ENCODE measurements at regions not wholly inside any gene's neighbourhood (a gene's known extent, or its start where the extent isn't known, plus 50 kb on each side); places are given as distances from the start of the nearest gene placed in this dataset.
"Not testable (repeated sequence)": the region's sequence is repeated elsewhere in the genome, so short reads cannot be mapped to it uniquely, and the experiment has no call there.

DNA sequence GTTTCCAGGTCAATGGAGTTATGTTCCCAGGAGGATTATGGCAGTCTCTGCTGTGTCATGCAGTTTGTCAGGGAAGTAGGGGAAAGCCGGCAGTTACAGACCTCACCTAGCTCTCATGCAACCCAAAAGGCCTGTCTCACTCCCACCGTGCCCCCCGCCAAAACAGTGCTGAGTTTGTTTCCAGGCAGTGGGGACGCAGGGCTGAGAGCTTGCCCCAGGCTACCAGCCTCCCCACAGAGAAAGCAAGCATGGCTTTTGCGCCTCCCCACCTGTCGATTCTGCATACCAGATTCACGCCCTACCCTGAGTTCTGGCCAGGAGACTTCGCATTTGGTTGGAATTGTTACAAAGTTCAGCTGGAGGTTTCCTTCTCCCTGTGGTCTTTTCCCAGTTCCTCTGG is 383.9 kb downstream of the PCDH11X start:
- WGBS, 2 experiments (ENCODE audit: extremely low coverage in 1 of 2, insufficient coverage in 1 of 2, insufficient read length in 1 of 2, insufficient replicate concordance in 2 of 2, low coverage in 1 of 2, low lambda C conversion rate in 2 of 2, missing lambda C conversion rate in 1 of 2): 87% methylated on average over 3 of the region's 8 CpGs; no CpG with 5 or more reads in 1 of the 2 experiments
- H2BK12ac ChIP-seq (ENCODE audit: low read depth, low read length); H3K14ac ChIP-seq (ENCODE audit: insufficient read length); H2BK120ac ChIP-seq (replicated peaks; ENCODE audit: low read depth, low read length); H3K9ac ChIP-seq (replicated peaks in 1 of 4; ENCODE audit: extremely low read depth in 1 of 4, low read depth in 3 of 4, low read length in 3 of 4); POLR2A ChIA-PET (ENCODE audit: partially characterized antibody); H3K18ac ChIP-seq (ENCODE audit: extremely low read depth, low read length); H3K23ac ChIP-seq (ENCODE audit: insufficient read length); H4K8ac ChIP-seq (ENCODE audit: extremely low read depth, insufficient read depth, low read length); H3K4ac ChIP-seq (replicated peaks; ENCODE audit: insufficient read length, low read depth, low read length); H4K5ac ChIP-seq (ENCODE audit: insufficient read length, low read depth, low read length); H2BK15ac ChIP-seq (ENCODE audit: low read length); H3K56ac ChIP-seq (replicated peaks; ENCODE audit: insufficient read length, low read depth, low read length); H4K20me1 ChIP-seq (replicated peaks in 1 of 2; ENCODE audit: control insufficient read depth in 1 of 2, insufficient read depth in 2 of 2, low read length in 2 of 2); DNase-seq (ENCODE audit: low read depth in 1 of 2, low spot score in 2 of 2); H3K36me3 ChIP-seq (ENCODE audit: control insufficient read depth in 2 of 4, insufficient read depth in 4 of 4, low read length in 3 of 4); H4K91ac ChIP-seq (replicated peaks; ENCODE audit: insufficient read length, low read length); H2AK5ac ChIP-seq (ENCODE audit: low read depth, low read length); H3K23me2 ChIP-seq (ENCODE audit: low read depth, low read length); H3K79me1 ChIP-seq (ENCODE audit: low read depth, low read length); CTCF ChIA-PET (ENCODE audit: partially characterized antibody); FAIRE-seq; H3K4me2 ChIP-seq (ENCODE audit: insufficient read depth in 1 of 2, low read depth in 2 of 2, low read length in 2 of 2); H3K9me3 ChIP-seq (ENCODE audit: insufficient read depth in 2 of 2, low read depth in 1 of 2, low read length in 1 of 2); H3K27me3 ChIP-seq (replicated peaks in 1 of 4; ENCODE audit: control insufficient read depth in 3 of 4, extremely low read depth in 1 of 4, insufficient read depth in 3 of 4, low read length in 3 of 4); H3K4me1 ChIP-seq (replicated peaks in 1 of 4; ENCODE audit: control insufficient read depth in 3 of 4, insufficient read depth in 4 of 4, low read length in 3 of 4); H2AFZ ChIP-seq (ENCODE audit: low read length); H2BK20ac ChIP-seq (ENCODE audit: low read length); H3K27ac ChIP-seq (ENCODE audit: low read depth, low read length); H2BK5ac ChIP-seq (ENCODE audit: low read depth, low read length); H3K79me2 ChIP-seq (ENCODE audit: control insufficient read depth in 1 of 2, insufficient read depth in 2 of 2, low read length in 2 of 2); H3K4me3 ChIP-seq (ENCODE audit: extremely low read depth in 1 of 4, insufficient read depth in 2 of 4, low read depth in 3 of 4, low read length in 4 of 4): not testable (repeated sequence)

Measured in H1 (cell line).